ENCODE measurements at regions not wholly inside any gene's neighbourhood (a gene's known extent, or its start where the extent isn't known, plus 50 kb on each side); places are given as distances from the start of the nearest gene placed in this dataset.

- no peak overlapping the region for H3K4me2 ChIP-seq (ENCODE audit: insufficient read depth in 1 of 2, low read depth in 2 of 2, low read length in 2 of 2)
- TF ChIP-seq PHF8 (conservative IDR thresholded peaks at IDR 0.05; ENCODE audit: low read depth, low read length) (no peak), RAD21 (IDR thresholded peaks at IDR 0.05 in 1 of 2, conservative IDR thresholded peaks at IDR 0.05 in 1 of 2; ENCODE audit: low read depth in 2 of 2, low read length in 2 of 2) (no peak), USF2 (IDR thresholded peaks at IDR 0.05; ENCODE audit: low read length) (no peak), SIRT6 (IDR thresholded peaks at IDR 0.05; ENCODE audit: low read length) (no peak), MAFK (IDR thresholded peaks at IDR 0.05; ENCODE audit: low read depth, low read length) (no peak), YY1 (IDR thresholded peaks at IDR 0.05; ENCODE audit: low read depth, low read length) (no peak), ASH2L (IDR thresholded peaks at IDR 0.05; ENCODE audit: low read length) (no peak), TBP (IDR thresholded peaks at IDR 0.05; ENCODE audit: low read depth, low read length) (no peak), KDM5A (IDR thresholded peaks at IDR 0.05; ENCODE audit: low read length) (no peak), SIX5 (IDR thresholded peaks at IDR 0.05; ENCODE audit: low read depth, low read length) (no peak)
- H3K9me3 ChIP-seq (ENCODE audit: insufficient read depth in 2 of 2, low read depth in 1 of 2, low read length in 1 of 2): peaks cover 0 to 2% of the 10 kb centered on the region in 2 experiments; a peak in 1 of 4 replicates
- H3K4me1 ChIP-seq (replicated peaks in 1 of 4; ENCODE audit: control insufficient read depth in 3 of 4, insufficient read depth in 4 of 4, low read length in 3 of 4): no peaks in the 10 kb centered on the region
- H2BK12ac ChIP-seq (ENCODE audit: low read depth, low read length): no peak overlapping the region
- H3K27ac ChIP-seq (ENCODE audit: low read depth, low read length): no peak overlapping the region
- no peak overlapping the region for H2BK15ac ChIP-seq (ENCODE audit: low read length)
- H3K4me3 ChIP-seq (ENCODE audit: extremely low read depth in 1 of 4, insufficient read depth in 2 of 4, low read depth in 3 of 4, low read length in 4 of 4): no peak overlapping the region
- no peak overlapping the region for H3K23ac ChIP-seq (ENCODE audit: insufficient read length)
- H4K5ac ChIP-seq (ENCODE audit: insufficient read length, low read depth, low read length): no peak overlapping the region
- no peak overlapping the region for H3K18ac ChIP-seq (ENCODE audit: extremely low read depth, low read length)
- H2BK5ac ChIP-seq (ENCODE audit: low read depth, low read length): no peak overlapping the region
- H3K23me2 ChIP-seq (ENCODE audit: low read depth, low read length): no peaks in the 10 kb centered on the region; the same call in 1 of the 2 replicates
- H2BK20ac ChIP-seq (ENCODE audit: low read length): no peak overlapping the region
- H4K20me1 ChIP-seq (replicated peaks in 1 of 2; ENCODE audit: control insufficient read depth in 1 of 2, insufficient read depth in 2 of 2, low read length in 2 of 2): no peaks in the 10 kb centered on the region
- H3K36me3 ChIP-seq (ENCODE audit: control insufficient read depth in 2 of 4, insufficient read depth in 4 of 4, low read length in 3 of 4): no peaks in the 10 kb centered on the region
- no peak for DNase-seq (ENCODE audit: low read depth in 1 of 2, low spot score in 2 of 2)
- no peak overlapping the region for H3K9ac ChIP-seq (replicated peaks in 1 of 4; ENCODE audit: extremely low read depth in 1 of 4, low read depth in 3 of 4, low read length in 3 of 4)
- ChIA-PET POLR2A (ENCODE audit: partially characterized antibody) (no interaction called here), CTCF (ENCODE audit: partially characterized antibody) (interaction anchor here (1.9 kb wide), 1 partner anchor 316 kb away, joined by 6 read pairs; no protein-coding TSS in a partner anchor)
- H3K4ac ChIP-seq (replicated peaks; ENCODE audit: insufficient read length, low read depth, low read length): no peak overlapping the region
- H3K56ac ChIP-seq (replicated peaks; ENCODE audit: insufficient read length, low read depth, low read length): no peak overlapping the region
- no peak overlapping the region for H2AFZ ChIP-seq (ENCODE audit: low read length)
- H2AK5ac ChIP-seq (ENCODE audit: low read depth, low read length): no peak overlapping the region
- H3K27me3 ChIP-seq (replicated peaks in 1 of 4; ENCODE audit: control insufficient read depth in 3 of 4, extremely low read depth in 1 of 4, insufficient read depth in 3 of 4, low read length in 3 of 4): no peaks in the 10 kb centered on the region
- no peak overlapping the region for H4K8ac ChIP-seq (ENCODE audit: extremely low read depth, insufficient read depth, low read length)
- FAIRE-seq: no peak
- H3K14ac ChIP-seq (ENCODE audit: insufficient read length): no peak overlapping the region
- no peaks in the 10 kb centered on the region for H3K79me1 ChIP-seq (ENCODE audit: low read depth, low read length)
- 97% methylated on average over 5 of the region's 5 CpGs; no CpG with 5 or more reads in 1 of the 2 experiments for WGBS, 2 experiments (ENCODE audit: extremely low coverage in 1 of 2, insufficient coverage in 1 of 2, insufficient read length in 1 of 2, insufficient replicate concordance in 2 of 2, low coverage in 1 of 2, low lambda C conversion rate in 2 of 2, missing lambda C conversion rate in 1 of 2)
- no peak overlapping the region for H4K91ac ChIP-seq (replicated peaks; ENCODE audit: insufficient read length, low read length)
- no peak overlapping the region for H2BK120ac ChIP-seq (replicated peaks; ENCODE audit: low read depth, low read length)
- no peaks in the 10 kb centered on the region for H3K79me2 ChIP-seq (ENCODE audit: control insufficient read depth in 1 of 2, insufficient read depth in 2 of 2, low read length in 2 of 2)
Observed at GRCh38 chr7:97419898-97420297, 302.4 kb downstream of the SDHAF3 start.
